ENCODE measurements at regions not wholly inside any gene's neighbourhood (a gene's known extent, or its start where the extent isn't known, plus 50 kb on each side); places are given as distances from the start of the nearest gene placed in this dataset.

DNA sequence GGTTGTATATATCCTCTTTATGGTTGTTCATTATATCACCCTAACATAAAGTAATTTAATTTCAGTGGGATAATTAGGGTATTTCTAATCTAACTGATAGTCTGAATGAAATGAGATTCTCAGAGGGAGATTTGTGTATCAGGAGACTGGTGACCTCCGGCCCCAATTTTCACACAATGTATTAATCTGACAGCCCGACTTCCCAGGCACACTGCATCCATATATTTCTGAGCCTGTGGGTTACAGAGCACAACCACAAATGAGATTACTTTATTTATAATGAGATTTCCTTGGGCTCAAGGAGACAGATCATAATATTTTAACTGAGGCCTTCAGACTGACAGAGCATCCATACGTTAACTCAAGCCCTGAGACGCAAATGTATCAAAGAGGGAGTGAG, 125.9 kb downstream of the RCN1 start:
- in situ Hi-C loops (cut with MboI; ENCODE audit: low pct_unique_long_range_greater_than_20kb, low sequenced_read_pairs, unreplicated experiment) = no loop called here
- no peak for DNase-seq (ENCODE audit: low spot score)
- TF ChIP-seq, protein P1, sequence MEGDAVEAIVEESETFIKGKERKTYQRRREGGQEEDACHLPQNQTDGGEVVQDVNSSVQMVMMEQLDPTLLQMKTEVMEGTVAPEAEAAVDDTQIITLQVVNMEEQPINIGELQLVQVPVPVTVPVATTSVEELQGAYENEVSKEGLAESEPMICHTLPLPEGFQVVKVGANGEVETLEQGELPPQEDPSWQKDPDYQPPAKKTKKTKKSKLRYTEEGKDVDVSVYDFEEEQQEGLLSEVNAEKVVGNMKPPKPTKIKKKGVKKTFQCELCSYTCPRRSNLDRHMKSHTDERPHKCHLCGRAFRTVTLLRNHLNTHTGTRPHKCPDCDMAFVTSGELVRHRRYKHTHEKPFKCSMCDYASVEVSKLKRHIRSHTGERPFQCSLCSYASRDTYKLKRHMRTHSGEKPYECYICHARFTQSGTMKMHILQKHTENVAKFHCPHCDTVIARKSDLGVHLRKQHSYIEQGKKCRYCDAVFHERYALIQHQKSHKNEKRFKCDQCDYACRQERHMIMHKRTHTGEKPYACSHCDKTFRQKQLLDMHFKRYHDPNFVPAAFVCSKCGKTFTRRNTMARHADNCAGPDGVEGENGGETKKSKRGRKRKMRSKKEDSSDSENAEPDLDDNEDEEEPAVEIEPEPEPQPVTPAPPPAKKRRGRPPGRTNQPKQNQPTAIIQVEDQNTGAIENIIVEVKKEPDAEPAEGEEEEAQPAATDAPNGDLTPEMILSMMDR (IDR thresholded peaks at IDR 0.05; ENCODE audit: extremely low read depth, insufficient read depth, missing control alignments) = no peak

DNA sequence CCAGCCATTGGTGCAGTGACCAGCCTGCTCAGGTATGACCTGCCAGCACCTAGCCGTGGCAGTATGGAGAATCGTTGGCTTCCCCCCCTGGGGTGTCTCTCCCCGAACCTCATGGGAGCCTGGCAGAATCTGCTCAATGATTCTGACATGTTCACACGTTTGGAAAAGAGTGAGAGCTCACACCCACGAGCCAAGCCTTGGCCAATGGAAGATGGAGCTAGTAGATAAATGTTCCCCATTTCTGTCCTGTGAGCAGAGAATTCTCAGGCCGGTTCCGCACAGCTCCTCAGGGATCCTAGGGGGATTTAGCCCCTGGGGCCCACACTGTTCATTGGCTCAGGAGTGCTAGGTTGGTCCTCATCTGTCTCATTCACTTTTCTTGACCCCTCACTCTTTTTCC, 128.4 kb downstream of the RCN1 start:
- in situ Hi-C loops (cut with MboI; ENCODE audit: low pct_unique_long_range_greater_than_20kb, low sequenced_read_pairs, unreplicated experiment) = no loop called here
- TF ChIP-seq, protein P1 (IDR thresholded peaks at IDR 0.05; ENCODE audit: extremely low read depth, insufficient read depth, missing control alignments) = no peak
- DNase-seq (ENCODE audit: low spot score) = no peak

DNA sequence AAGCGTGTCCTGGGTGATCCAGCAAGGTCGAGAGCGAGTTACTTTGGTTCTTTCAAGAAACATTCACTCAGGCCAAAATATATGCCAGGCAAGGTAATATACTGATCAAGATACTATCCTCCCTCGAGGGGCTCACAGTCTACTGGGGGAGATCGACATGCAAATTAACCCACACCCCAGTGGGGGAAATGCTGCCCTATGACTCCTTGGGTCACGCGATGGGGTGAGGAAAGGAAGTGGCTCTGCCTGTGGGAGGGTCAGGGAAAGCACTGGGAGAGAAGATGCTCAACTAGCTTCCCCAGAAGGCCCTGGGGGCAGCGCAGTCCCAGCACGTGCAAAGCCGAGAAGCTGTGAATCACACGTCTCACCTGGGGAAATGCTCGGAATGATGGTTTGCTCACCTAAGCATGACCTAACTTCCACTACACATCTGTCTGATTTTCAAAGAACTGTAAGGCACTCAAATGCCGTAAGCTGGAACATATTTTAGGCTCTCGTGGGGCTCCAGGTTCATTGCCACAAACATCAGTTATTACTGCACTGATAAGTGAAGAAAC, 130.7 kb downstream of the RCN1 start:
- TF ChIP-seq, protein P1 (IDR thresholded peaks at IDR 0.05; ENCODE audit: extremely low read depth, insufficient read depth, missing control alignments) = no peak
- in situ Hi-C loops (cut with MboI; ENCODE audit: low pct_unique_long_range_greater_than_20kb, low sequenced_read_pairs, unreplicated experiment) = no loop called here
- no peak for DNase-seq (ENCODE audit: low spot score)

DNA sequence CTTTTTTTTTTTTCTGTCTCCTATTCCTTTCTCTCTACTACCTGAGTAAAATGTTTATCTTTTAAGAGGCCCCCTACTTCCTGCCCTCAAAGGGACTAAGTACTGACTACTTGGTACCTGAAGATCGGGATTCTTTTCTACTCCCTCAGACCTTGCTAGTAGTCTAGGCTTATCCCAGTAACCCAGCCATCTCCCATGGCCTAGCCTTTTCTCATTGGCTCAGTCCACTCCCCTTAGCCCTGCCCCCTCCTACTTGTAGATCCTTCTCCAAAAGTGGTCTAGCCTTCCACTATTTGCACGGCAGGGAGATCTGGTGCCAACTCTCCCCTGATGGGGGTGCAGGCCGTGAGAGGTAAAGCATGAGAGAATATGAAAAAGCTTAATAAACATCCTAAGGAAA, 133.7 kb downstream of the RCN1 start:
- DNase-seq (ENCODE audit: low spot score) = no peak
- TF ChIP-seq, protein P1 (IDR thresholded peaks at IDR 0.05; ENCODE audit: extremely low read depth, insufficient read depth, missing control alignments) = no peak
- in situ Hi-C loops (cut with MboI; ENCODE audit: low pct_unique_long_range_greater_than_20kb, low sequenced_read_pairs, unreplicated experiment) = no loop called here

DNA sequence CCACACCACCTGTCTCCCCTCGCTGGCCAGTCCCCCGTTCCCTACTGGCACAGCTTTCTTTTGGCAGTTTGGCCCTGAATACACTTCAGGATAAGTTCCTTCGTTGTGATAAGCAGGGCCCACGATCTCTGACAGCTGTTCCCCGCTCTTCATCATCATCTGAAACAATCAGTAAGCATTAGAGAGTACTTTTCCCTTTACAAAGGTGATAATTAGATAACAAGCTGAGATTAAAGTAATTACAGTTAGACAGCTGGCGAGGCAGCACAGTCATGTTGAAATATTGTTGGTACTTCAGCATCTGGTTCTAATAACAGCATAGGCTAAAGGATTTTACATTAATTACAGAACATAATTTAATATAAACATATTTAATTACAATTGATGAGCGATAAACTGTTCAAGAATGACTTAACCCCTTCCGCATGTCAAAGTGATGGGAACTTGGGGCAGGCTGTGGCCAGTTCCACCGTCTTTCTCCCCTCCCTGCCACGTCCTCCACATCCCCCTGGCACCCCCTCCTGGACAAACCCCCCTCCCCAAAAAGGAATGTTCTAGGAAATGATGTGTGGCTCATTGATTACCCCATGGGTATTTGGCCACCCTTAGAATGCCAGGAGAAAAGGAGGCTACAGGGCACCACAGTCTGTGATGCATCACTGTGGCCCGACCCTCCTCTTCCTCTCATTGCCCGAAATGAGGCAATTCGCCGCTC, 134.9 kb downstream of the RCN1 start:
- no peak for DNase-seq (ENCODE audit: low spot score)
- TF ChIP-seq, protein P1 (IDR thresholded peaks at IDR 0.05; ENCODE audit: extremely low read depth, insufficient read depth, missing control alignments) = no peak
- in situ Hi-C loops (cut with MboI; ENCODE audit: low pct_unique_long_range_greater_than_20kb, low sequenced_read_pairs, unreplicated experiment) = no loop called here

DNA sequence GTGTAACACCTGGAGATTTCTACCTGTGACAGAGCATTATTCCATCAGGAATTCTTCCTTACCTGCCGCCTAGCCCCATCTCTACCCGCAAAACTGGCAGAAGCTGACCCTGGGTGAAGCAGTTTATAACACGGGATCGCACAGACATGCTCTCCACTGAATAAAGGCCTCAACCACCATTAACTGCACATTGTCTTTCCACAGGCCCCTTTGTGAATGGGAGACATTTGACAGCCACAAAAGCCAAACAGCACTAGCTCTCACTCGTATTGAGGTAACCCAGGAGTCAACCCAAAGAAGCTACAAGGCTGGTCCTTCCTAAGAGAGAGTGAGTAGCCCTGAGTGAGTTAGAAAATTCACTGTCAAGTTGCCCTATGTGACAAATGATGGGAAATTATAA, 135.6 kb downstream of the RCN1 start:
- in situ Hi-C loops (cut with MboI; ENCODE audit: low pct_unique_long_range_greater_than_20kb, low sequenced_read_pairs, unreplicated experiment) = no loop called here
- no peak for DNase-seq (ENCODE audit: low spot score)
- TF ChIP-seq, protein P1 (IDR thresholded peaks at IDR 0.05; ENCODE audit: extremely low read depth, insufficient read depth, missing control alignments) = no peak

Data from GM13977 (cell line).